Adrenal gland (tissue), 9 donors: ENCODE measurements at regions not wholly inside any gene's neighbourhood (a gene's known extent, or its start where the extent isn't known, plus 50 kb on each side); places are given as distances from the start of the nearest gene placed in this dataset.

Experiments
- DNase-seq, 7 donors: peaks; one replicate each; pipeline ENCODE4 v3.0.0-alpha.2; 2019 to 2020
- H3K27ac ChIP-seq, 5 donors: fragments of 200-600 bp; sonication (generic) in 4 of 5; 1 replicate in 3 of 5; 2 replicates in 2 of 5; pipeline versions ENCODE4 v1.5.1 to v1.8.0; 2016 to 2020; ENCODE audit warnings: mild to moderate bottlenecking in 1 of 5
- H3K27me3 ChIP-seq: fragments of 200-600 bp; 2 replicates; pipeline ENCODE4 v1.8.0; 2021
- H3K36me3 ChIP-seq, 2 donors: fragments of 200-600 bp; replicated peaks in 1 of 2; 1 replicate in 1 of 2; 2 replicates in 1 of 2; pipeline versions ENCODE4 v1.5.1 to v1.8.0; 2018 to 2022
- H3K4me1 ChIP-seq, 2 donors: fragments of 200-600 bp; replicated peaks in 1 of 2; 1 replicate in 1 of 2; 2 replicates in 1 of 2; pipeline versions ENCODE4 v1.5.1 to v1.8.0; 2018 to 2021
- H3K4me3 ChIP-seq, 4 donors: fragments of 200-600 bp; sonication (generic) in 3 of 4; one replicate each; pipeline ENCODE4 v1.5.1; 2016 to 2018
- H3K9me3 ChIP-seq, 3 donors: fragments of 200-600 bp; sonication (generic) in 1 of 3; replicated peaks in 1 of 3; 1 replicate in 2 of 3; 2 replicates in 1 of 3; pipeline versions ENCODE4 v1.5.1 to v1.8.0; 2016 to 2021
- POLR2A ChIP-seq, 2 donors: fragments of 450-650 bp; IDR thresholded peaks; one replicate each; pipeline ENCODE4 v1.6.1; 2017; ENCODE audit warnings: antibody characterized with exemption in 2 of 2, mild to moderate bottlenecking in 2 of 2, moderate library complexity in 1 of 2
- WGBS, 4 donors: extraction: QIAGEN DNeasy Blood & Tissue Kit in 2 of 4; methylation state at CpG; one replicate each; pipeline versions ENCODE4 v1.1.5 to v1.1.7; 2013 to 2017; 5-methylcytosine and 5-hydroxymethylcytosine counted together
- intact Hi-C, 2 donors: fragments of 100-400 bp; cut with DNase I; formaldehyde crosslinking; loops; one replicate each; pipeline versions ENCODE4 v1.14.1 to v1.15.0; 2022 to 2023
- TF ChIP-seq, protein P1 (sequence below), 6 experiments: fragments of 450-650 bp in 4 of 6; fragments of 200-600 bp in 2 of 6; sonication (generic) in 1 of 6; IDR thresholded peaks; 1 replicate in 5 of 6; 2 replicates in 1 of 6; pipeline versions ENCODE4 v1.5.1 to v1.8.0; 2016 to 2021; ENCODE audit warnings: antibody characterized with exemption in 6 of 6, mild to moderate bottlenecking in 2 of 6, moderate library complexity in 1 of 6
- donor health status: healthy with polysubstance abuse.
- donor health status: Bipolar disorder and iron deficiency.
- donor health status: DM: yes; HTN: yes; CAD: no.
- donor health status: DM: no; HTN: no; CAD: no.
- donor health status: DM: no; HTN: no; CAD: no.

DNA sequence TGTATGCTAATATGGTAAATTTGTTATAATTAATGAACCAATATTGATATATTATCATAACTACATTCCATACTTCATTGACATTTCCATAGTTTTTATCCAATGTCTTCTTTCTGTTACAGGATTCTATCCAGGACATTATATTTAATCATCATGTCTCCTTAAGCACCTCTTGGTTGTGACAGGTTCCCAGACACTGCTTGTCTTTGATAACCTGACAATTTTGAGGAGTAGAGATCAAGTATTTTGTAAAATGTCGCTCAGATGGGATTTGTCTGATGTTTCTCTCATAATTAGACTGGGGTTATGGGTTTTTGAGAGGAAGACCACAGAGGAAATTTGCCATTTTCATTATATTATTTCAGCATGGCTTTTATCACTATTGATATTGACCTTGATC is 317.4 kb downstream of the PLOD2 start:
- Histone ChIP-seq H3K27me3 (no peaks in the 10 kb centered on the region), H3K27ac (no peak overlapping the region), H3K4me1 (no peaks in the 10 kb centered on the region), H3K4me3 (no peak overlapping the region), H3K36me3 (no peaks in the 10 kb centered on the region), H3K9me3 (no peaks in the 10 kb centered on the region)
- intact Hi-C loops: no loop called here
- WGBS, 4 donors: 80 to 96% (median 94%) methylated on average over 1 of the region's 1 CpG
- no peak for DNase-seq
- TF ChIP-seq, protein P1, sequence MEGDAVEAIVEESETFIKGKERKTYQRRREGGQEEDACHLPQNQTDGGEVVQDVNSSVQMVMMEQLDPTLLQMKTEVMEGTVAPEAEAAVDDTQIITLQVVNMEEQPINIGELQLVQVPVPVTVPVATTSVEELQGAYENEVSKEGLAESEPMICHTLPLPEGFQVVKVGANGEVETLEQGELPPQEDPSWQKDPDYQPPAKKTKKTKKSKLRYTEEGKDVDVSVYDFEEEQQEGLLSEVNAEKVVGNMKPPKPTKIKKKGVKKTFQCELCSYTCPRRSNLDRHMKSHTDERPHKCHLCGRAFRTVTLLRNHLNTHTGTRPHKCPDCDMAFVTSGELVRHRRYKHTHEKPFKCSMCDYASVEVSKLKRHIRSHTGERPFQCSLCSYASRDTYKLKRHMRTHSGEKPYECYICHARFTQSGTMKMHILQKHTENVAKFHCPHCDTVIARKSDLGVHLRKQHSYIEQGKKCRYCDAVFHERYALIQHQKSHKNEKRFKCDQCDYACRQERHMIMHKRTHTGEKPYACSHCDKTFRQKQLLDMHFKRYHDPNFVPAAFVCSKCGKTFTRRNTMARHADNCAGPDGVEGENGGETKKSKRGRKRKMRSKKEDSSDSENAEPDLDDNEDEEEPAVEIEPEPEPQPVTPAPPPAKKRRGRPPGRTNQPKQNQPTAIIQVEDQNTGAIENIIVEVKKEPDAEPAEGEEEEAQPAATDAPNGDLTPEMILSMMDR (IDR thresholded peaks at IDR 0.05): no peak
- TF ChIP-seq POLR2A (IDR thresholded peaks at IDR 0.05): no peak

DNA sequence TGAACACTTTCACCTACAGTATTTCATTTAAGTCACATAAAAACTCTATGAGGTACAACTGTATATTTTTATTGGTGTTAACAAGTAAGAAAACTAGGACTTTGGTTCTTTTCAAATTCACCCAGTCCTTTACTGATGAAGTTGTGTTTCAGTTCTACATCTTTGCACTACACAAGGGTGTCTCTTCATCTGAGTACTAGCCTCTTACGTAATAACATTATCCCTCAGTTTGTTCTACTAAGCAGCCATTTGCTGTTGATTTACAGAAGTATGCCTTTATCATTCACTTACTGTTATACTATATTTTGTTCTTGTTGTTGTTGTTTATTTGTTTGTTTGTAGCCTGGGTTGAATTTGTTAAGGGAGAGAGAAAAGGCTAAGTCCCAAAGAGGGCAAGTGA is 311.9 kb downstream of the PLOD2 start:
- Histone ChIP-seq H3K9me3 (no peaks in the 10 kb centered on the region), H3K4me3 (no peak overlapping the region), H3K36me3 (no peaks in the 10 kb centered on the region), H3K27me3 (no peaks in the 10 kb centered on the region), H3K27ac (no peak overlapping the region), H3K4me1 (no peaks in the 10 kb centered on the region)
- WGBS, 4 donors: 81 to 97% (median 94%) methylated on average over 1 of the region's 1 CpG
- no peak for TF ChIP-seq POLR2A (IDR thresholded peaks at IDR 0.05)
- intact Hi-C loops: no loop called here
- DNase-seq: no peak

DNA sequence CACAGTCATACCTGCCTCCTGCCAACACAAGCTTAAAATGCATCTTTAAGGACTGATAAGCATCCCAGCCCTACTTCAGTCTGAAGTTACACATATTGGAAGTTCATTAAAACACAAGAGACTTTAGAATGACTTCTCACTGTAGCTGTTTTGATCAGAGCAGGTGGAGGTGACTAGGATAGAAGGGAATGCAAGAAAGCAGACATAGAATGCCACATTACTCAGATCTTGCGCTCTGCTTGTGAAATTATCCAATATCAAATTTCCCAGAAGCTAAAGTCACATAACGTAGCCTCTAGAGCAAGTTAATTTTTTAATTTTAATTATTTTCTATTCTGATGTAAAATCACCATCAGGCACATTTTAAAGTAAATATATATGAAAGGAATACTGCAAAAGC is 306.5 kb downstream of the PLOD2 start:
- H3K36me3 ChIP-seq: no peaks in the 10 kb centered on the region
- 77 to 89% (median 82%) methylated on average over 2 of the region's 2 CpGs for WGBS, 4 donors
- H3K4me3 ChIP-seq: no peak overlapping the region
- H3K4me1 ChIP-seq: no peaks in the 10 kb centered on the region
- no peak for TF ChIP-seq POLR2A (IDR thresholded peaks at IDR 0.05)
- TF ChIP-seq, protein P1 (IDR thresholded peaks at IDR 0.05): no peak
- DNase-seq: no peak
- no peaks in the 10 kb centered on the region for H3K9me3 ChIP-seq
- H3K27me3 ChIP-seq: no peaks in the 10 kb centered on the region
- no peak overlapping the region for H3K27ac ChIP-seq
- intact Hi-C loops: no loop called here

DNA sequence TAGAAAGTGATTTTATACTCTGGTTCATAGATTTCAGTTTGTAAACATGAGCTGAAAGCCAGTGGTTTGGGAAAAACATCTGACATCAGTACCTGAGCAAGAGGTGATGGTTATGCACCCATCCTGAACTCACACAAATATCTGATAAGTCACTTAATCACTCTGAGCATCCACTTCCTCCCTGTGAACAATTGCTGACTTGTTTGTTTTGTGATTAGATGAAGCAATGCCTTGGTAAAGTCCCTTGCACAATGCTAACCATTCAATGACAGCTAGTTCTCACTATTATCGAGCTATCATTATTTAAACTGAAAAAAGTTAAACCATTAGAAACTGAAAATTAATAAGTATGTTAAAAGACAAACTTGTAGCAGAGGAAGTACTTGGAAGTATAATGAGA is 303.0 kb downstream of the PLOD2 start:
- no peaks in the 10 kb centered on the region for H3K36me3 ChIP-seq
- 53 to 78% (median 72%) methylated on average over 1 of the region's 1 CpG for WGBS, 4 donors
- no peaks in the 10 kb centered on the region for H3K27me3 ChIP-seq
- TF ChIP-seq, protein P1 (IDR thresholded peaks at IDR 0.05): no peak
- no peak for TF ChIP-seq POLR2A (IDR thresholded peaks at IDR 0.05)
- no peaks in the 10 kb centered on the region for H3K9me3 ChIP-seq
- H3K4me3 ChIP-seq: no peak overlapping the region
- intact Hi-C loops: no loop called here
- DNase-seq: no peak
- H3K4me1 ChIP-seq: no peaks in the 10 kb centered on the region
- H3K27ac ChIP-seq: no peak overlapping the region

DNA sequence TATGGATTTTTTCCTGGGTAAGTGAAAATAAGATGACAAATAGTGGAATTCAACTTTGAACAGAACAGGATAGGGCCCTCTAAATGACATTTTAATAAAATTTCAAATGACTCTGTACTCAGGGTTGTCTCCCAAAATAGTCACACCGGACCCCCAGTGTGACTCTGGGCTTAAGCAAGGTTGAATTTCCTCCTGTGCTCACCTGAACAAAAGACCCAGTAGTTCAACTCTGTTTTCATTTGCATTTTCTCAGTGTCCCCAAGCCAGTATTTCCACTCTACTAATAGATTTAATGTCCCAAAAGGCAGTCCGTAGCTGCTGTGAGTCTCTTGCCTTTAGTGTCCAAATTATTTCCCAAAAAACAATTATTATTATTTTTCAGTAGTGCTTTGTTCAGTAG is 296.6 kb downstream of the PLOD2 start:
- intact Hi-C loops: no loop called here
- Histone ChIP-seq H3K9me3 (no peaks in the 10 kb centered on the region), H3K4me3 (no peak overlapping the region), H3K4me1 (peaks cover 0 to 6% of the 10 kb centered on the region in 2 donors), H3K36me3 (no peaks in the 10 kb centered on the region), H3K27me3 (no peaks in the 10 kb centered on the region), H3K27ac (no peak overlapping the region)
- TF ChIP-seq, protein P1 (IDR thresholded peaks at IDR 0.05): no peak
- TF ChIP-seq POLR2A (IDR thresholded peaks at IDR 0.05): no peak
- WGBS, 4 donors: 79 to 88% (median 84%) methylated on average over 2 of the region's 2 CpGs
- DNase-seq: no peak
